GM19463 (cell line): ENCODE measurements at regions not wholly inside any gene's neighbourhood (a gene's known extent, or its start where the extent isn't known, plus 50 kb on each side); places are given as distances from the start of the nearest gene placed in this dataset.

Experiments
- ATAC-seq: cut with Tn5 transposase; IDR thresholded peaks from one replicate; pipeline ENCODE4 v1.9.1; 2021; ENCODE audit warnings: mild to moderate bottlenecking, moderate library complexity; ENCODE audit not compliant: unreplicated experiment

DNA sequence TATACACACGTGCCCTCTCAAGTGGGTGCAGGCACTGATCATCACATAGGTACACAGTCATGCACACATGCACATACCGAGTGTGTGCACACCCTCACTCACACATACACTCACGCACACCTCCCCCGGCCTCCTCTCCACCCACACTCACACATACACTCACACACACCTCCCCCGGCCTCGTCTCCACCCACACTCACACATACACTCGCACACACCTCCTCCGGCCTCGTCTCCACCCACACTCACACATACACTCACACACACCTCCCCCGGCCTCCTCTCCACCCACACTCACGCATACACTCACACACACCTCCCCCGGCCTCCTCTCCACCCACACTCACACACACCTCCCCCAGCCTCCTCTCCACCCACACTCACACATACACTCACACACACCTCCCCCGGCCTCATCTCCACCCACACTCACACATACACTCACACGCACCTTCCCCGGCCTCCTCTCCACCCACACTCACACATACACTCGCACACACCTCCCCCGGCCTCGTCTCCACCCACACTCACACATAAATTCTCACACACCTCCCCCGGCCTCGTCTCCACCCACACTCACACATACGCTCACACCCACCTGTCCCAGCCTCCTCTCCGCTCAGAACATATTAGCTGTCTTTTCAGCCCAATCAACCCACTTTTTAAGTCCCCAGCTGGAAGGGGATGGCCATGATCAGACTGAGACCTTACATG is 105.2 kb upstream of the VSTM2B start:
- ATAC-seq: no peak

GRCh38 chr19:29421196-29421545 is 104.6 kb upstream of the VSTM2B start:
- ATAC-seq: no peak

GRCh38 chr19:29422047-29422446 is 103.7 kb upstream of the VSTM2B start:
- ATAC-seq: no peak

DNA sequence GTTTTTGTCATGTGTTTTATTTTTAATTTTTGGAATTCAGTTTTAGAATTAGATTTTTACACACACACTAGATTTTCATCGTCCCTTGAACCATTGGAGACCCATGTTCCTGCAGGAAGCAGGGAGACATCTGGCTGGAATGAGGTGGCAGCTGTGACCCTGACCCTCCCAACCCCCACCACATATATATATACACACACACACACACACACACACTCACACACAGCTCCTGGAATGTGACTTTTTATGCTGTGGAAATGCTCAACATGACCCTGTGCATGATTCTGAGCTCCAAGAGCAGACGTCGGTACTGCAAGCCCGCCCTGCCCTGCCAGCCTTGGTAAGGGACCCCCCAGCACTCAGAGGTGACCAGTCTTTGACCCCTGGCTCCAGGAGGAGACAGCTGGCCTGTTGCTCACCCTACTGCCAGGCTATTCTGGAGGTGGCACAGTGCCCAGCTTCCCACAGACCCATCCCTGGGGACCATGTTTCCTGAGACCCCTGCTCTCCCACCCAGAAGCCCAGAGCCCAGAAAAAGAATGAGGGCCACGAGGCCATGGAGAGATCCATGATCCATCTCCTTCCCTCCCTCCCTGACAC is 103.2 kb upstream of the VSTM2B start:
- no peak for ATAC-seq

GRCh38 chr19:29428071-29428470 is 97.7 kb upstream of the VSTM2B start:
- no peak for ATAC-seq

- no peak for ATAC-seq
Measured at GRCh38 chr19:29429021-29429420, 96.8 kb upstream of the VSTM2B start.

DNA sequence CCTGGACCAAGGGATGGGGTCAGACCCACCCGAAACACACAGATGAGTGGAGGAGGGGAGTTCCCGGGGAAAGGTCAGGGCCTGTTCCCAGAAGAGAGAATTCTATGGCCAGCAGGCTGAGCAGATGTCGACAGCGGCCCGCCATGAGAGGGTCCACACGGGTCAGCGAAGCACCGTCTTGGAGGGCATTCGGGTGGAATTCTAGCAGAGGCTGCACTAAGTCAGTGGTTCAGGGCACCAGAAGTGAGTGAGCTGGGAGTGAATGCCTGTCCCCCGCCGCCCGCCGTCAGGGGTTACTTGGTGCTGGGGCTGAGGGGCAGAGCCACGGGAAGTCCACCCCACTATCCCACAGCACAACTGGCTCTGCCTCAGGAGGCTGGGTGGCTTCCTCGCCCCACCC is 96.2 kb upstream of the VSTM2B start:
- ATAC-seq: no peak

- ATAC-seq: no peak
Measured at GRCh38 chr19:29431332-29431731, 94.5 kb upstream of the VSTM2B start.

GRCh38 chr19:29432677-29433076 is 93.1 kb upstream of the VSTM2B start:
- ATAC-seq: no peak

GRCh38 chr19:29436591-29437103 is 89.1 kb upstream of the VSTM2B start:
- no peak for ATAC-seq

GRCh38 chr19:29439021-29439420 is 86.8 kb upstream of the VSTM2B start:
- no peak for ATAC-seq

GRCh38 chr19:29439688-29440550 is 85.9 kb upstream of the VSTM2B start:
- ATAC-seq: no peak

DNA sequence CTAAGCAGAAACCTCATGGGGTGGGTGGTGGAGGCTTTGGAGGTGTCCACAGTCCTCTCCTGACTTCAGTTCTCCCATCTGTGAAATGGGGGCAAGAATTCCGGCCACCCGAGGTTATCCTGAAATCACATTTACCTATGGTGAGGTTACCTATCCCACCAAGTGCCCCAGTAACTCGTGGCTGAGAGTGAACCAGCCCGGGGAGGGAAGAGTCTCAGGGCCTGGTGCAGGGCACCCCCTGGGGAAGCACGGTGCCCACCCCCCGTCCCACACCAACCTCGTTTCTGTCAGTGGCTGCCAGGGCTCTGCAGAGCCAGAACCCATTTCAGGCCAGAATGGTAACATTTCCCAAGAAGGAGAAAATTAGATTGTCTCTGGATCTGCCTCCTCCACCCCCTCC is 83.7 kb upstream of the VSTM2B start:
- no peak for ATAC-seq

DNA sequence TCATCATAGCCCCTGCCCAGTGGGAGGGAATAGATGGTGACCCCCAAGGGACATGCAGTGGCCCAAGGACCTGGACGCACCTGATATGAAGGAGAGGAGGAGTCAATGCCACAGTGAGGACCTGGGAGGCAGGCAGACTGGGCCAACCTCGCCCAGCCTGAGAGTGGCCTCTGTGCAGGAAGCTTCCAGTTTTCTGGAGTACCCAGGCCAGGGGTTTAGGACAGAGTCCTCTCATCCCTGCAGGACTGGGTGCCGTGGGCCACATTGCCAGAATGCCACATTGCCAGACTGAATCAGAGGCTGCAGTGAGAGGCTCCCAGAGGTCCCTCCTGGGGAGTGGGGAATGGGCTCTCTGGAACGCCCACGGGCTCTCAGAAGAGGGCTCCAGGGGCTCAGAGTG is 82.9 kb upstream of the VSTM2B start:
- no peak for ATAC-seq

GRCh38 chr19:29445246-29445645 is 80.5 kb upstream of the VSTM2B start:
- no peak for ATAC-seq

DNA sequence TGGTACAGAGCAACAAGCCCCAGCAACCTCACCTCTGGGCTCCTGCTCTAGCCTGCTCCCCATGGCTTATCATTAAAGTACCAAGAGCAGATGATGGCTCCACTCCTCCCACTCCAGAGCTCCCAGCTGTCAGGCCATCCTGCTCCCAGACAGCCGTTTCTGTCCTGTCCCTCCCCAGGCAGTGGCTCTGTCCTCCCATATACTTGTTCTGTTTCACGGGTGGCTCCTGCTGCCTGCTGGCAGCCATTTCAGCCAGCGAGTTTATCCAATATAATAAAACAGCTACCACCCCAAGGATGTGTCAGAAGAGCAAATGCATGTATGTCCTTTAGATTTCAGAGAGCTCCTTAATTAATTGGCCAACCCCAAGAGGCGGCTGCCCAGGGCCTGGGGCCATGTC is 79.4 kb upstream of the VSTM2B start:
- ATAC-seq: no peak

- no peak for ATAC-seq
Measured at GRCh38 chr19:29448046-29448445, 77.7 kb upstream of the VSTM2B start.

DNA sequence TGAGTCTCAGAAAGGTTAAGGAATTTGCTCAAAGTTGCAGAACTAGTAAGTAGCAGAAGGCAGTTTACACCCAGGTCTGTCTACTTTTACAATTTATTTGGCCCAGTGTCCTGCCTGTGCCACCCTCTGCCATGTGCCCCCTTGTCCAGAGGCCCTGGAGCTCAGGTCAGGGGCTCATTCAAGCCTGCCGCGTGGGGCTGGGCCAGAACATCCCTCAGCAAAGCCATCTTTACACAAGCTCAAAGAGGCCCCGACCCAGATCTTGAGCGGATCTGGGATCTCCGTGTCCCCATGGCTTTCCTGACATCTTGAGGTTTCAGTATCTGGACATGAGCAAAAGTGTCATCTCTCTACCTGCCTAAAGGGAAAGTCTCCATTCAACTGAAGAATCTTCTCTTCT is 76.4 kb upstream of the VSTM2B start:
- ATAC-seq: no peak

DNA sequence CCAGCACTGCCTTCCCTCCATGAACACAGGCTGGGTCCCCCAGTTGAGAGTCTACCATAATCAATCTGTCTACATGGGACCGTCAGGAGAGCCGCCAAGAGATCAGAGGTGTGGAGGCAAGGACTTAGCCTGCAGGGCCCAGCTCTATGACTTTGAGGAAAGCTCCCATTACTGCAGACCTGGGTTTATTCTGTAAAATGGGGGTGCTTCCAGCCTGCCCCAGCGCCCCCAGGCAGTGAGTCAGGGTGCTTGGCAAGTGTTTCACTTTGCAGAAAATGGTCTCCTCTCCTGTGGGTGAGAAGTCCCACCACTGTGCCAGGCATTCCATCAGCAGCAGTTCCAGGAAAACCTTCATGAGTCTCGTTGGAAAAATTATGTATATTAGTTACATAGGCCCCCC is 75.5 kb upstream of the VSTM2B start:
- ATAC-seq: no peak

GRCh38 chr19:29450812-29451211 is 75.0 kb upstream of the VSTM2B start:
- no peak for ATAC-seq

- ATAC-seq: no peak
Measured at GRCh38 chr19:29454109-29454508, 71.7 kb upstream of the VSTM2B start.

GRCh38 chr19:29457413-29457812 is 68.4 kb upstream of the VSTM2B start:
- ATAC-seq: no peak
